Inflammatory macrophage treated with lipopolysaccharide for 4 hours (primary cell): ENCODE measurements at regions not wholly inside any gene's neighbourhood (a gene's known extent, or its start where the extent isn't known, plus 50 kb on each side); places are given as distances from the start of the nearest gene placed in this dataset.
A peak's percentile ranks its signal among the peaks of the same experiment; 100 is the strongest.

Experiments used
- DNase-seq: peaks from one replicate; pipeline ENCODE4 v3.0.0-alpha.2; 2020

- DNase-seq: peak; percentile 76
Measured at GRCh38 chr20:60131375-60131774, 173.2 kb downstream of the CDH26 start.

DNA sequence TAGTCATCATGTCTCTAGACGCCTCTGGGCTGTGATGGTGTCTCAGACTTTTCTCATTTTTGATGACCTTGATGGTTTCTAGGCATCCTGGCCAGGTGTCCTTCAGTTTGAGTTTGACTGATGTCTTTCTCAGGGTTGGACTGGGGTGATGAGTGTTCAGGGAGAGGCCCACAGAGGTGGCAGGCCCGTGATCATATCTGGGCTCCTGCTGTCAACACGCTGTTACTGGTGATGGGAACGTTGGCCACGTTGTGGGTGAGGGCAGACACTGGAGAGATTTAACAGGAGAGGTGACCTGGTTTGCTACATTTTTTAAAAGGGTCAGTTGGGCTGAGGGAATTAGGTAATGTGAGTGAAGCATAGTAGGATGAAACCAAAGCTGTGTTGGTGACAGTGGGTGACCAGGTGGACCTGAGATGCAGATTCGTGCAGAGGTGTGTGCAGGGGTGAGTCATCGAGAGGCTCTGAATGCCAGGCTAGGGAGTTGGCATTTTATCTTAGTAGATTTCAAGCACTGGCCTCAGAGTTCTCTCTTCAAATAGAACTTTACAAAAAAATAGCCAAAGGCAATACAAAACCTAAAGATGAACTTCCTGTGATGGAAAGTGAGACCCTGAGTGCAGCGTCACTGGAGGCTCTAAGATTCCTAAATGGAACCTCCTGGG is 174.1 kb downstream of the CDH26 start:
- DNase-seq: no peak

DNA sequence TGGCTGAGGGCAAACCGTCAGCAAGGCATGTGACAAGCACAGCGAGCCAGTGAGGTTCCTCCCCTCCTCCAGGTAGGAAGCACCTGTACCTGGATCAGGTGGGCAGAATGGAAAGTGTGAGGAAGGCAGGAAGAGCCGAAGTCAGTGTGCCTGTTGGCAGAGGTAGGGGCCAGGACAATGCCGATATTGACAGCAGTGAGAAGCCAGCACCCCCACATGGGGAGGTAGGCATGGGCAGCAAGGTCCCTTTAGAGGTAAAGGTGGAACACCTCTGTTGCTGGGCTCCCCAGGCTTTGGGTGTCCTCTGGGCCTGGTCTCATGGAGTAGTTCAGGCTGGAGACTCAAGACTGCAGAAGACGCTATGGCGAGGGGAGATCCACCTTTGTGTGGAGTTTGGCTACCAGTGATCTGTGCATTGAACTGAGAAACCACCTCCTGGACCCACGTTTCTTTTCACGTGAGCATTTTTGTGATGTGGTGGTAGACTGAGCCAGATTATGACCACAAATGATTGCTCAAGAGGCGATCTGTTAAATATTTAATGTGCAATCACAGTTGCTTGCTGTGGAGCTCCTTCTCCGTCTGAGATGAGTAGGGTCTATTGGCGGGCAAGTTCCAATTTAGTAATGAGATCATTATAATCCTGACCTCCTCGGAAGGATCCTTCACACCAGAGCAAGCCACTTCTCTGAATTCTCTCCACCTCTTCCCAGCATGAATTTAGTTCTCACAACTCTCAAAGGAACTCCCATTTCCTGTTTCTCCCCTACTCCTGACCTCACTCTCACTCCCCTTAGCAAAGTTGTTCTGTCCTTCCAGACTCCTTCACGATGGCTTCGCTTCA is 174.8 kb downstream of the CDH26 start:
- peak; percentile 38 for DNase-seq

DNA sequence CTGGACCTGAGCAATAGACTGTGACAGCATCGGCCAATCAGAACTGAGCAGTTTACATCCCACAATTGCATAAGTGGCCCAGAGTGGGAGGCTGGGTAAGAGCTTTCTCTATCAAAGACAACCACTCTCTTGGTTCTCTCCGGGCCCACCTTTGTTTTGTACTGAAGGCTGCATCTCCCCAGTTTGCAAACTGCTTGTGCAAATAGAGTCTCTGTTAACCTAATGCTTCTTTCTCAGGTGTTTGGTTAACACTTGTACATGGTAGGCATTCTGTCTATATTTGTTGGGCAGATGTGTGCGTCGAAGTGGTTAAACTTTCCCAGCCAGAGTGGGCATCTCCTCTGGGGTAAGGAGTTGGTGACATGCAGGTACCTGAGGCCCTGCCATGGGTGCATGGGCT is 177.1 kb downstream of the CDH26 start:
- no peak for DNase-seq

DNA sequence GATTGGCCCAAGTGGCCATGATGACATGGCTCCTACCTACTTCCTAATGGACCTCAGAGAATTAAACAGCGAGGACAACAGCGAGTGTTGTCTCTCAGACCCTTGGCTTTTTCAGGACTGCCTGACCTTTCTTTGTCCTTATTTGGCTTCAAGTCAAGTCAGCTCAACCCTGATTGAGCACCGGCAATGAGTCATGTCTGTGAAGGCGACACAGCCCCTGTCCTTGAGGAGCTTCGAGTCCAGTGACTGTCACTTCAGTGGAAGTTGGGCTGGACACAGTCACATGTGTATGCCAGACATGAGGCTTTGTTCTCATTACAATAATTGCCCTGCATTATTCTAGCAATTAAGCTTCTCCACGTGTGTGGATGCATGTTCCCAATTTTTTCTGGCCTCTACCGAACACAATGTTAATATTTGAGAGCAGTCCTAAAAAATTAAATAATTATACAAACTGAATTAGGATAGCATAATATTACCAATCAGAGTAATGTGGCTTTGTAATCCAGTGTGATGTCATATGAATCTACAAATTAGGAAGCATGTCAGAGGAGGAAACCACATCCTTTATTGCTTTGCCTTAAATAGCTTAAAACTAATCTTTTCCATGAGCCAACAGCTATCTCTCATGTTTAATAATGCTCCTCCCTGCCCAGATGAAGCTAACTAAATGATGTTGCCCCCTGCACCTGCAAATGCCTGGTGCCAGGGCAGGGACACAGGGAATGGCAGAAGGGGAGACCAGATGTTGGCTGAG is 178.6 kb downstream of the CDH26 start:
- peak; percentile 79 for DNase-seq

DNA sequence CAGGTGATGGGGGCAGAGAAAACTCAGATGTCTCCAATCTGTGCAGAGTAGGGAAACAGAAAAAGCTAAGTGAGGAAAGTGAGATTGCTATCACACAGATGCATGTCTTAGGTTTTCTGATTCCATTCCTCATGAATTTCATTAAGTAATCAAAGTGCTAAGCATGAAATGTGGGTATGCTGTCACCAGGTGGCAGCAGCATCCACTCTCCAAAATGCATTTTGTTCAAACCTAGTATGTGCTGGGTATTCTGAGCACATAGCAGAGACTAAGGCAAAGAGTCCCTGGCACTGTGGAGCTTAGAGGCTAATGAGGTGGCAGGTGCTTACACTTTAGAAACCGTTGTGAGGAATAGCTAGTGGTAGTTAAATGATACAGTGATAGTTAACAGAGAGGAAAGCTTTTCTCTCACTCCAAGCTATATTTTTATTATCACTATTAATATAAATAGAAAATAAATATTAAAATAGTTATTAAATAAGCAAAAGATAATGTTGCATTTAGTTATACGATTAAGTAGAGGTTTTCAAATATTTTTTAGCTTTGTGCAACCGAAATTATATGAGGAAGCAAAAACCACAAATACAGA is 179.5 kb downstream of the CDH26 start:
- peak; percentile 62 for DNase-seq

DNA sequence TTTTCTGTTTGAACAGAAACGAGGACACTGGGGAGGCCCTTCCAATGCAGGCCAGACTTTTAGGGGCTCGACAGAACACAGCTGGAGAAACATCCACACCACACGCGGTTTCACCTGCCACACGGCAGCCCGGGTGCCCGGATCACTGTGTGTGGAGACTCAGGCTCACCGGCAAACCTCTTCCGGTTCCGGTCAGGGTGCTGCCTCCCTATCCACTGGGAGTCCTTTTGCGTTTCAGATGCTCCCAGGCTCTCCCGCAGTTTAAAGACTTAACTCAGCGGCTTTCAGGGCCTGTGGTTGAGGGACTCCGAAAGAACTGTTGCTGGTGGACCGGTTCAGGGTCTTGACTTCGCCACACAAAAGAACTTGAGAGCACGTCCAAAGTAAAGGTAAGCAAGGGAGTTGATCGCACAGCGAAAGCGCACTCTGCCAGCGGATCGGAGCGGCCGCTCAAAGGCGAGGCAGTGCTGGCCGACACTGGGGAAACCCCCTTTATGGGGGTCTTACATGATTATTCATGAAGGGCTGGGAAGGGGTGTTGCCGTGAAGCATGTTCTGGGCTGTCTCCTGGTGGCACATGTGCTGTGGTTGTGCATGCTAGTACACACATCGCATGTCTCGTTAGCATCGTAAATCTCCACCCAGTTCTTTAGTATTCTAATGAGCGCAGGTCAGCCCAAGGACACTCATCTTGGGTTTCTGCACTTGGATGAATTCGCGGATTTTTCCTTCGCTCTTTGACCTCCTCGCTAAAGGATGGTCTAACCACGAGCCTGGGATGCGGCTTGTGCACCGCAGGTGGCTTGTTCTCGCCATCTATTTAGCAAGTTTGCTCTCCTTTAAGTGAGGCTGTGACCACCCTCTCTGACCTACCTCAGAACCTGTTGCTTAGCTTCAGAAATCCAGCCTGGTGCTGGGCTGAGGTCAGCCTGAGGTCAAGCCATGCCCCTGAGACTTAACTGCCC is 180.3 kb downstream of the CDH26 start:
- peak; percentile 39 for DNase-seq

DNA sequence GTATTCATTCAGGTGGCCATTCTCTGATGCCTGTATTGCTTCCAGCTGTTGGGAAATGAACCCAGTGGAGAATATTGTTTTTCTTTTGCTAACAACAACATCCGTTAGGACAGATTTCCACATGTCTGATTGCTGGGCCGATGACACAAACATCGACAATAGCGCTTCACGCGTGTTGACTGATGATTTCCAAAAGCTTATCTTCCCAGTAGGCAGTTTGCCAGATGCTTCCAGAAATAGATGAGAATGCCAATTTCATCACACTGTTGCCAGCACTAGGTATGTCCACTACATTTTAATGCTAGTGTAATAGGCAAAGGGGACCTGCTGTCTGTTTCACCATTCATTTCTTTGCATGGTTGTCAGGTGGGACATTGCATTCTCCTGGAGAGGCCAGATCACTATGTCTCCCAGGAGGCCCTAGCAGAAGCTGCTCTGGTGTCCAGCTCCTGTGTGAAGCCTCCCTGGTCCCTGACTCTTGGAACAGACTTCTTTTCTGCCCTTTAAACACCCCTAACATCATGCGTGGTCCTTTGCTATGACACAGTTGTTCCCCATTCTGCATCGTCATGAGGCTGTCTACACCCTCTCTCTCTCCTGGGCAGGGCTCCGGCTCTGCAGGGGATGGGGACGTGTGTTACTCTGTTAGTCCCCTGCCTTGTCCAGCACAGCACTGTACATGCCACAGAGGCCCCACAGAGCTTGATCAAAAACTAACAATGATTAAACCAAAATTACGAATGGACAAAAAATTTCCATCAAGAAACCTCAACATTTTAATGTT is 181.6 kb downstream of the CDH26 start:
- no peak for DNase-seq

DNA sequence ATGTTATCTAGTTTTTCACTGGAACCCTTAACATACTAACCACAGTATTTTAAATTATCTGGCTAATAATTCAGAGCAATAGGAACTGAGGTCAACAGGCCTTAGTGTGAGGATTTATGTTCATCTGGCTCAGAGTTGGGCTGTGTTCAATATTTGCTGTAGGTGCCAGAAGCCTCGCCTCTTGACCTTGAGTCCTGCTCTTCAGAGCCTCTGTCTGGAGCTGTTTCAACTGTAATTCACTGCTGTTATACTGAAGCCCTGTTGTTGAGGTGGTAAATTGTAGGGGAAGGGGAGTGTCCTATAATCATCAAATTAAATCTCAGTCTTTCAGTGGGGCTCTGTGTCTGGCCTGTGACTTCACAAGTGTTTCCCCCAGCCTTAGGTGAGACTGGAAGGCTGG is 184.4 kb downstream of the CDH26 start:
- DNase-seq: no peak

DNA sequence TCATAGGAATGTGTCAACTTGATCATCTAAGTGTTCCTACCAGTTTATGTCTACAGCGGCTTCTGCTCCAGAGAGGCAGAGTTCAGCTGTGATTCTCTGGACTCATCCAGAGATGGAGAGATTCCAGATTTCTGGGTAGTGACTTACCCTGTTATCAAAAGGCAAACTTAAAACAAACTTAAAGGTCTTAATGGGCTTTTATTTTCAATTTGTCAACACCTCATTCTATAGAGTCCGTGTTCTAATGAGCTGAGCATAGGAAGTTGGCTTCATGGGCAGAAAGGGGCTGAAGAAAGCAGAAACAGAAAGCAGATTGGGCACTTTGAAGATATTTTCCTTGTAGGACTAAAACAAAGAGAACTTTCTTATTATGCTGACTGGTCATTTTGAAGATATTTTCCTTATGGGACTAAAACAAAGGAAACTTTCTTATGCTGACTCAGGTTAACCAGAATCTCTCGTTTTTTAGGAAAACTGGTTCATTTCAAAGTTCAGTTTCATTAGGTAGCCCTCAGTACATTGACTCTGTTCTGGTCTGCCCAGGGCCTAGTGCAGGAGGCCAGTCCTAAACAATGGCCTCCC is 185.1 kb downstream of the CDH26 start:
- no peak for DNase-seq

- no peak for DNase-seq
Measured at GRCh38 chr20:60144404-60144803, 186.2 kb downstream of the CDH26 start.

DNA sequence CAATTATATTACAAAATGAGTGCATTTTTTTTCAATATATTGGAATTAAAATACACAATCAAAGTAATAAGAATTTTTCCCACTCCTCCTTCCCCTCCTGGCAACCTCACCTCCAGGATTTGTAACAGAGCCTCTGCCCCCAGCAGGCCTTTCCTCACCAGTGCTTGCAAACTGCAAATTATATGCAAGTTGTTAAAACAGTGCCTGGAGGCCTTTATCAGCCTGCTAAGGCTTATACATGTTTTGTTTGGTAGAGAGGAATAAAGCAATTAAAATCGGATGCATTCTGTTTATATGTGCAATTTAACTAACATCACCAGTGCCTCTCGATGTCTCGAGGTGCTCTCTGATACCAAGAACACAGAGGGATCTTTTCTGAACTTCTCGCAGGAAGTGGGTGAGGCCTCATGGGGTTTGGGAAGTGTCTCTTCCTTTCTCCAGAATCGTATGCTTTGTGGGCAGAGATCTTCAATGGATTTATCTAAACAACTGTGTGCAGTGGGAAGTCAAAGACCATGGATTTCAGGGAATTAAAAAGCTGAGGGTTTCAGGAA is 186.8 kb downstream of the CDH26 start:
- DNase-seq: no peak

- no peak for DNase-seq
Measured at GRCh38 chr20:60147004-60147403, 188.8 kb downstream of the CDH26 start.

DNA sequence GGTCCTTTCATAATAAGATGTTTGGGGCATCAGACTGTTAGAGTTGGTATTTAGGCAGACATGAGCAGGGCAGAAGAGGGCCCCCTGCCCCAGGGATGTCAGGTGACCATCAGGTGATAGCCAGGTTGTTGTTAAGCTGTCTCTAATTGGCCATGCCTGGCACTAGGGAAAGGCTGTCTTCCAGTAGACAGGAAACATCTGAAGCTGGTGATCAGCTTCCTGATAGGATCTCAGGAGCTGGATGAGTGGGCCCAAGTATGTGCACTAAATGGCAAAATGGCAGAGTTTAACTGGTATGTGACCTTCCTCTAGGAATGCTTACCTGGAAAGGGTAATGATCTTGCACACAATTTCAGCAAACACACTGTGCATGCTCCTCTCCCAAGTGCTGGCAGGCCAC is 190.7 kb downstream of the CDH26 start:
- no peak for DNase-seq

DNA sequence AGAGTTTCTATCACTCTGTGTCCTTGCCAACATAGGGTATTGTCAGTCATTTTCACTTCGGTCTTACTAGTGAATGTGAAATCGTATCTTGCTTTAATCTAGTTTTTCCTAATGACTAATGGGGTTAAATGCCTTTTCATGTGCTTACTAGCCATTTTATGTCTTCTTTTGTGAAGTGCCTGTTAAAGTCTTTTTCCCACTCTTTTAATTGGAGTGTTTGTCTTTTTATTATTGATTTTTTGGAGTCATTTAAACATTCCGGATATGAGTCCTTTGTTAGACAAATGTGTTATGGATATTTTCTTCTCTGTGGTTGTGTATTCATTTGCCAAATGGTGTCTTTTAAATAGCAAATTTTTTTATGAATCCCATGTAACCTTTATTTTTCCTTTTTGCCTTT is 194.6 kb downstream of the CDH26 start:
- no peak for DNase-seq

- DNase-seq: no peak
Measured at GRCh38 chr20:60160451-60161145, 202.4 kb downstream of the CDH26 start.

DNA sequence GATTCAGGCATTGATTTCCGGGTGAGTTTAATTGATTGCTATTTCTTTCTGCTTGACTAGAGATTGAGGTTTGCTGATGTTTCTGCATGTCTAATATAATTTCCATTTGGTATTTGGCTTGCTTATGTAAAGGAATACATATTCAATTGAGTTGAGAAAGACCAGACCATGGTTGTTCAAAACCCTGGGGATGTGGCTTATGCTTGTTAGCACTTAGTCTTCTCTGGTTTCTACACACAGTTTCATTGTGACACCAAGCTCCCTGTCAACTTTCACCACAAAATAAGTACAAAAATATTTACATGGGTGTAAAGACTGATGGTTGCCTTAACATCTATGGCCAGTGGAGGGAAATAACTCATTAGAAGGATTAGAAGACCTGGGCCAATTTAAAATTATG is 209.6 kb downstream of the CDH26 start:
- DNase-seq: no peak

DNA sequence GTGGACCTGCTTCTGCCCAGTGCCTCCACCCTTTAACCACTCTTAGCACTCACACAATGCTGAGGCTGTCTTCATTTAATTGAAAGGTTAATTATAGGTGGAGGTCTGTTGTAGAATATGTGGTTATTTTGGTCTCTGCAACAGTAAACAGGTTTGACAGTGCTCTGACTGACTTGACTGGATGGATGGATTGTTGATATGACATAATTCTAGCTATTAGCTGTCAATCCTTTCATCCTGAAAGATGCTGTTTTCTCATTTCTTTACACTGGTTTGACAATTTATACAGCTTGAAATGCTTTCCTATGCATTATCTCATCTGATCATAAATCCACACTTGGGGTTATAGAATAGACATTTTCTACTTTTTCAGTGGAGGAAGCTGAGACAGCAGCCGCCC is 210.7 kb downstream of the CDH26 start:
- DNase-seq: no peak

DNA sequence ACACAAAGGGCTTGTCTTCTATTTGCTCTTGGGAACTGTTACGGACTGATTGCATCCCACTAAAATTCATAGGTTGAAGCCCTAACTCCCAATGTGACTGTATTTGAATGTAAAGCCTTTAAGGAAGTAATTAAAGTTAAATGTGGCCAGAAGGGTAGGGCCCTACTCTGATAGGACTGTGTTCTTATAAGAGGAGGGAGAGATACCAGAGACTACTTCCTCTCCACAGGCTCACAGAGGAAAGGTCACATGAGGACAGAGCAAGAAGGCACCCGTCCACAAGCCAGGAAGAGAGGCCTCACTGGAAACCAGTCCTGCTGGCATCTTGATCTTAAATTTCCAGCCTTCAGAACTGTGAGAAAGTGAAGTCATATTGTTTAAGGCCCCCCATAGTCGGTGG is 211.9 kb downstream of the CDH26 start:
- DNase-seq: peak; percentile 1

DNA sequence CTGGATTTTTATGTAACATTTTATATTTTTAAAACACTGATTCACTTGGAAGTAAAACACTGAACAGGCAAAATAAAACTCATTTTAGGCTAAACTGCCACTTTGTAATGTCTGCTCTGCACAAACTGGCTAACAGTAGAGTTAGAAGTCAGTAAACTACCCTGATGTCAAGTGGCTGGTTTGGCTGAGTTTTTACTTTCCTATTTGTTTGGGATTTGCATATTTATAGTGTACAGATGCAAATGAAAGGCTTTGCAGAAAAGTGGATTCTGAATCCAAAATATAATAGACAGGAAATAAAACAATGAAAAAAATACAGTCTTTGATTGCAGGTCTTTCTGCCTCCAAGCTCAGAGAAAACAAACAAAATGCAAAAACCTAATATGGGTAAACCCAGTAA is 213.1 kb downstream of the CDH26 start:
- no peak for DNase-seq
